ENCODE measurements at regions not wholly inside any gene's neighbourhood (a gene's known extent, or its start where the extent isn't known, plus 50 kb on each side); places are given as distances from the start of the nearest gene placed in this dataset.

- H3K27me3 ChIP-seq (replicated peaks; ENCODE audit: insufficient read depth) = no peaks in the 10 kb centered on the region
- DNase-seq (ENCODE audit: low spot score) (no peak), ATAC-seq (ENCODE audit: insufficient number of reproducible peaks, low FRiP score, low read depth) (no peak)
- H3K4me3 ChIP-seq = no peak overlapping the region
- no peaks in the 10 kb centered on the region for H3K9me3 ChIP-seq
- no peaks in the 10 kb centered on the region for H3K36me3 ChIP-seq
- TF ChIP-seq CTCF (IDR thresholded peaks at IDR 0.05) = no peak
- H3K4me1 ChIP-seq (ENCODE audit: control insufficient read depth in 1 of 2, low read depth in 2 of 2) = no peaks in the 10 kb centered on the region
- no peak overlapping the region for H3K27ac ChIP-seq
These were observed 449.4 kb upstream of the POU3F3 start for GRCh38 chr2:104404526-104404925.

- no peaks in the 10 kb centered on the region for H3K36me3 ChIP-seq
- H3K9me3 ChIP-seq = no peaks in the 10 kb centered on the region
- no peak overlapping the region for H3K27ac ChIP-seq
- no peaks in the 10 kb centered on the region for H3K27me3 ChIP-seq (replicated peaks; ENCODE audit: insufficient read depth)
- no peak overlapping the region for H3K4me3 ChIP-seq
- no peak for TF ChIP-seq CTCF (IDR thresholded peaks at IDR 0.05)
- H3K4me1 ChIP-seq (ENCODE audit: control insufficient read depth in 1 of 2, low read depth in 2 of 2) = no peaks in the 10 kb centered on the region
- ATAC-seq (ENCODE audit: insufficient number of reproducible peaks, low FRiP score, low read depth) (no peak), DNase-seq (ENCODE audit: low spot score) (no peak)
These were observed 448.3 kb upstream of the POU3F3 start for GRCh38 chr2:104405623-104406022.

GRCh38 chr2:104406261-104406726, 447.6 kb upstream of the POU3F3 start:
- Histone ChIP-seq H3K27ac (no peak overlapping the region), H3K9me3 (no peaks in the 10 kb centered on the region), H3K27me3 (replicated peaks; ENCODE audit: insufficient read depth) (no peaks in the 10 kb centered on the region), H3K36me3 (no peaks in the 10 kb centered on the region), H3K4me1 (ENCODE audit: control insufficient read depth in 1 of 2, low read depth in 2 of 2) (no peaks in the 10 kb centered on the region), H3K4me3 (no peak overlapping the region)
- ATAC-seq (ENCODE audit: insufficient number of reproducible peaks, low FRiP score, low read depth) = no peak
- TF ChIP-seq CTCF (IDR thresholded peaks at IDR 0.05) = no peak
- DNase-seq (ENCODE audit: low spot score) = no peak

- no peak for DNase-seq (ENCODE audit: low spot score)
- TF ChIP-seq CTCF (IDR thresholded peaks at IDR 0.05) = no peak
- Histone ChIP-seq H3K27me3 (replicated peaks; ENCODE audit: insufficient read depth) (no peaks in the 10 kb centered on the region), H3K27ac (no peak overlapping the region), H3K9me3 (no peaks in the 10 kb centered on the region), H3K4me3 (no peak overlapping the region), H3K36me3 (no peaks in the 10 kb centered on the region), H3K4me1 (ENCODE audit: control insufficient read depth in 1 of 2, low read depth in 2 of 2) (no peaks in the 10 kb centered on the region)
- ATAC-seq (ENCODE audit: insufficient number of reproducible peaks, low FRiP score, low read depth) = no peak
These were observed 446.3 kb upstream of the POU3F3 start for GRCh38 chr2:104407641-104408040.

- no peak for TF ChIP-seq CTCF (IDR thresholded peaks at IDR 0.05)
- Histone ChIP-seq H3K4me1 (ENCODE audit: control insufficient read depth in 1 of 2, low read depth in 2 of 2) (no peaks in the 10 kb centered on the region), H3K36me3 (no peaks in the 10 kb centered on the region), H3K4me3 (no peak overlapping the region), H3K27ac (no peak overlapping the region), H3K27me3 (replicated peaks; ENCODE audit: insufficient read depth) (no peaks in the 10 kb centered on the region), H3K9me3 (no peaks in the 10 kb centered on the region)
- DNase-seq (ENCODE audit: low spot score) (no peak), ATAC-seq (ENCODE audit: insufficient number of reproducible peaks, low FRiP score, low read depth) (no peak)
These were observed 445.6 kb upstream of the POU3F3 start for GRCh38 chr2:104408266-104408665.

Data from thoracic aorta (tissue), 2 donors.